NCI-H2107 treated with DMSO at 0.1 percent for 48 hours (cell line): ENCODE measurements at regions not wholly inside any gene's neighbourhood (a gene's known extent, or its start where the extent isn't known, plus 50 kb on each side); places are given as distances from the start of the nearest gene placed in this dataset.

Source experiments
- DNase-seq: peaks from one replicate; lab custom pipeline; 2025; ENCODE audit not compliant: unreplicated experiment; lab: John Stamatoyannopoulos, UW

DNA sequence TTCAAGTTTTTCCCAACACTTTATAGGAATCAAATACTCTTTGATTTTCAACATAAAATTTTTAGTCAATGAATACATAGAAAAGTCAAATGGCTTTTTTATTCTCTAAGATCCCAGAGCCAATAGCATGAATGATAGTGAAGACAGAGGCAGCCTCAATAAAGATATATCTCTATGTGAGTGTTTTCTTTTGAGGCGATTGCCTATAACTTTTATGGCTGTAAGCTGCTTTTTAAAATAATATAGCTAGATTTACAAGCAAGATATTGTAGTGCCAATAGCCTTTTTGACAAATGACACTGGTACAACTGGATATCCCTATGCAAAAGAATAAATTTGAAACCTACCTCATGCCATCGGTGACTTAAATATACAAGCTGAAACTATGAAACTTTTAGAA lies 1705.2 kb upstream of the PCDH20 start:
- no peak for DNase-seq

DNA sequence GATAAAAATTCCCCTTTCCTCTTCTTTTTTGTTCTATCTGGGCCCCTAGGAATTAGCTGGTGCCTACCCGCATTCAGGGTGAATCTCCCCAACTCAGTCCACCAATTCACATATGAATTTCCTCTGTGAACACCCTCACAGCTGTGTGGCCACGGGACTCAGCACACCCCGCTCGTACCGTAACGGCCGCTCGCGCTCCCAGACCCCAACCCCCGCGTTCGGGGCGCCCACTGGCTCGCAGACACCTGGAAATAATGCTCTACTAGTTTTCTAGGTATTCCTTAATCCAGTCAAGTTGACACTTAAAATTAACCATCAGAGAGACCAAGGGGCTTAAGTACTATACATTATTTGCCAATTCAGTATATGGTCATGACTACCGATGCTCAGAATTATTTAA lies 1702.1 kb upstream of the PCDH20 start:
- no peak for DNase-seq

DNA sequence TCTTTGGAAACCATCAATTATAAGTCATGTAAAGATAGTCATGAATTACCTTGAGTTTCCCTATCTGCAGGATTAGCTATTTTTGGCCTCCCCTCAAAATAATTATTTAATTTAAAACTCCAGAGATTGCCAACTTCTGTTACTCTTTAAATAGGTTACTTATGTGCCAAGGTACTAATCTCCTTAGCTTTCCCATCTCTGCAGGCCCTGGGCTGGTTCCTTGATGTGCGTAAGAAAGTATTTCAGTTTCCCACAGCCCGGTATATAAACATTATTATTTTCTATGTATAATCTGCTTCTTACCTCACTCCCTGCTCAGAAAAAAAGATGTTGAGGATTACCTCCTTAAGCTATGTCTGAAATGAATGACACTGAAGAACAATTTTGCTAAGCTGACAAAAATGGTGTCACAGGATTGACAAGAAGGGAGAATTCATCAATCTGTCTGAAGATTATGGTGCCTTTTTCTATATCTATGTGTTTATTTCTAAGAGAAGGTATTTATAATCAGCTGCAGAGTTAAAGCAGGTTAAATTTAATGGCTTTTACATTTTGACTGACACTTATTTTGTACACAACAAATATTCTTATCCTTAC lies 1697.2 kb upstream of the PCDH20 start:
- no peak for DNase-seq

DNA sequence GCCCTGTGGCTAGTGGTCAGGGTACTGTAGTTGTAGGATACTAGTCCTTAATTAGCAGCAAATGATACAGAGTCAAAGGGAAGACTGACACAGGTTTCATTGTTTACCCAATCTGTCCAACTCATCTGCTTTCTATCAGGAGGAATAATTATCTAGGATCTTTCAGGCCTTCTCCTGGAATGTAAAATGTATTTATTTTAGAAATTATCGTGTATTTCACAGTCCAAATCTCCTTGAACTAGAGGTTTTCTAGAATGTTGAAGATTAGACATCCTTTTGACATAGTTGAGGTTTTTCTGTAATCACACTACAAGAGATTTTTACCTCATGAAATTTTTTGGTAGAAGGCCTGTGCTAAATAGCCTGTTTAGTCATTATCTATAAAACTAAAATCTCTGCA lies 1694.8 kb upstream of the PCDH20 start:
- no peak for DNase-seq

DNA sequence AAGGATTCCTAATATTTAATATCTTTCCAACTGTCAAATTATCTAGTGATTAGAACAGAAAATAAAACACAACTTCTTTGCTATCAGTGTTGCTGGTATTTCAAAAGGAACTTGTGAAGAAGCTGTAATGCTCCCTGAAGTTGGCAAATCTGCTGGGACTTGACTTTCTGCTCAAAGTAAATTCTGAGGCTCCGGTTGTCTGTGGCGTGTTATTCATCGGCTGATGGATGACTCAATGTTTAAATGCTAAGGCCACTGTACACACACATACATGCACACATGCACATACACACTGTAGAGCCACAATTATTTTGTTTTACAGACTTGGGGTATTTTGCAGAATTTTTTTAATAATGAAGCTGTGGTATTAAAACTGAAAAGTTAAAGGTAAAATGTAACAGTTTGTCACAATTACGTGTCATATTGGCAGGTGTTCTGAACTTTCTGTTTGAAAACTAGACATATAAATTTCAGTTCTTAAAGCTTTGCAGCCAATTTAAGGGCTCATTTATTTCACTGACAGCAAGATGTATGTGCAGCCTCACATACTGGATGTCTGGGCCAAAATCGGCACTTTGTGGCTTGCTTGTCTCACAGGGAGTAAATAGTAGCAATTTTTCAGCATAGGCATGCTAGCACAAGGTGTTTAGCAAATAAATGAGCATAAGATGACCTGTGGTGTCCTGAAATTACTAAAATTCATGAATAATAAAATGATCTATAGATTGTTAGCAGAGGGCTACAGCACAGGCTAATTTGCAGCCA lies 1691.7 kb upstream of the PCDH20 start:
- no peak for DNase-seq

DNA sequence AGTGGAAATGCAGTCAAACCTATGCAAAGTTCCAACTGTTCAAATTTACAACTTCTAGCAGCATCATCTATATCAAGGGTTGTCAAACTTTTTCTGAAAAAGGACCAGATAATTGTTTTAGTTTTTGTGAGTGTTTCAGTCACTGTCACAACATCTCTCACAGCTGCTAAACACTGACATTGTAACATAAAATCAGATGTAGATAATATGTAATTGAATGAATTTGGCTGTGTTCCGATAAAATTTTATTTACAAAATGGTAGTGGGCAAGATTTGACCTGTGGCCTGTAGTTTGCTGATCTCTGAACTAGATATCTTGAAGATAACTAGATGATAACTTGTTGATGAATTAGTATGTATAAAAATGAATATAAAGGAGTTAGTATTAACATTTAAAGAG lies 1679.1 kb upstream of the PCDH20 start:
- no peak for DNase-seq

DNA sequence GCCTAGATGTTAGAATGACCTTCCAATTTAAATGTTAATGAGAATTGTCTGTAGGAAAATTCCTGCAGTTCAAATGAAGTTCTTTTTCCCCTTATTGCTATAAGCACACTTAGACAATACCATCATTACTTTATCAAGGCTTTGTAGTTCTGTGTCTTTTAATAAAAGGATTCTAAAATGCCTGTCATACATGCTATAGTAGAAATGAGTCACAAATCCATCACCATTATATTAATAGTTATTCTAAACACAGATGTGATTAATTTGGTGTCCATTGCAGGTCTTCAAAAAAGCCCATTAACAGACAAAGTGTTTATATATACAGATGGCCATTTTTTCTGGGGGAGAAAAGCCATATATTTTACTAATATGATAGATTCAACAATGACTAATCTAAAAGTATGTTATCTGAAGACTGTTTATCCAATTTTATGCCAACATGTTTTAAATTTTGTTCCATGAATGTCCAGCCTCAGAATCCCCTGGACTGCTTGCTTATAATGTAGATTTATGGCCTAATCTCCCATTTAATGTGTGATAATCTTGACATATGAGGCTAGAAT lies 1678.3 kb upstream of the PCDH20 start:
- no peak for DNase-seq

DNA sequence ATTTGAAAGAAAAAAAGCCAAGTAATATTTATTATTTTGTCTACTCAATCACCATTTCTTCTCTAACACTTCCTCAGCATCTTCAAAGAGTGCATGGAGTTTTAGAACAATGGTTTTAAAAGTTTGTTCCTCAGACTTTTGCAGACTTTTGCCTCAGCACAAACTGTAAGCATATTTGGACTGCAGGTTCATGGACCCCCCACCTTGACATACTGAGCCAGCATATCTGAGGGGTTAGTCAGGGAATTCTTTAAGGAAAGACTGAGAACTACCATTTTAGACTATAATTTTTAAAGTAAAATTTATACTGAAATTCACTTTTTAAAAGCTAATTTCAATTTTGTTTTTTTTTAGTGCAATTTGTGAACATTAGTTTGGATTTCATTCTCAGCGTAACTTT lies 1676.8 kb upstream of the PCDH20 start:
- no peak for DNase-seq

DNA sequence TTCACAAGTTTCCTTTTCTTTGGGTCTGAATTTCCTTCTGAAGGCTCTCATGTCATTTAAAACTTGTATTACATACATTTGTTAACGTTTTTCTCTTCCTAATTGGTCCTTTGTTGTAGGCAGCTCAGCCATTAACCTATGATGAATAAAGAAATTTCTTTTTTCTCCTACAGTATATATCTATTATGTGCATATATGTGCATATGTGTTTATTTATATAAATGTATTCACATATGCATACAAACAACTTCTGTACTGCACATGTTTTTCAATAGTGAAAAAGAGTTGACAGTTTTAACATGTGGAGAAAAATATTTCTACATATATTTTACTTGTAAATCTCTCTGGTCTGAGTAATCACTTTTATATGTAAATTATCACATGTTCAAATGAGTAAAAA lies 1674.9 kb upstream of the PCDH20 start:
- DNase-seq = no peak

DNA sequence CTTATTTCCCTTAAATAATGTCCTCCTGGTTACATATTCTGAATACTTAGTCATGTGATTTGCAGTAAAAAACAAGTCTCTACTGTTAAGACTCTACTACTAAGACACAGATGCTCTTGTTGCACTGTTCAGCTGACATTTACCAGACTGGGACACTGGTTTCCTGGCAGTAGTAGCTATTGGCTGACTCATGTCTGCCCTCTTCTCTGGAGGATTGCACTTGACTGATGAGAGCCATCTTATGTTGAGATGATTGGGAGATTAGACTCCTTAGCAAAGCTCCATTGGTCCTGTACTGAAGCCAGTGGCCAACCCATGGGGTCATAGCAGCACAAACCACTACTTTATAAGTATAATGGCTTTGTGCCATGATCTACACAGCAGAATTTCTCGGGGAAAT lies 1672.6 kb upstream of the PCDH20 start:
- DNase-seq = no peak

DNA sequence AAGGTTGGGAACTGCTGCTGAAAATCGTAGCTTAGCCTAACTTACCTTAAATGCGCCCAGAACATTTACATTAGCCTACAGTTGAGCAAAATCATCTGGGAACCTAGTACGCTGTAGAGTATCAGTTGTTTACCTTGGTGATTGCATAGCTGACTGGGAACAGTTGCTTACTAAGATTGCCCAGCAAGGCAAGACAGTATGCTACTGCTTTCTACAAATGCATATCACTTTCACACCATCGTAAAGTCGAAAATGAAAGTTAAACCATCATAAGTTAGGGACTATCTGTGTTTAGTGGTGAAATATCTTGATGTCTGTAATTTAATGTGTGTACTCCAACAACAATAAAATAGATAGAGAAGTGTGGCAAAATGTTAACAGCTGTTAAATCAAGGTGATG lies 1670.6 kb upstream of the PCDH20 start:
- no peak for DNase-seq

DNA sequence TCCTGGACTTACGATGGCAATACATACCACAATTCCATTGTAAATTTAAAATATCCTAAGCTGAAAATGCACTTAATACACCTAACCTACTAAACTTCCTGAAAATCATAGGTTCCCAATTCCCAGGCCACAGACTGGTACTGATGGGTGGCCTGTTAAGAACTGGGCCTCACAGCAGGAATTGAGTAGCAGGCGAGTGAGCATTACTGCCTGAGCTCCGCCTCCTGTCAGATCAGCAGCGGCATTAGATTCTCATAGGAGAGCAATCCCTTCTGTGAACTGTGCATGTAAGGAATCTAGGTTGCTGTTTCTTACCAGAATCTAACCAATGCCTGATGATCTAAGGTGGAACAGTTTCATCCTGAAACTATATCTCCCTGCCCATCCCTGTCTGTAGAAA lies 1670.2 kb upstream of the PCDH20 start:
- DNase-seq = no peak

DNA sequence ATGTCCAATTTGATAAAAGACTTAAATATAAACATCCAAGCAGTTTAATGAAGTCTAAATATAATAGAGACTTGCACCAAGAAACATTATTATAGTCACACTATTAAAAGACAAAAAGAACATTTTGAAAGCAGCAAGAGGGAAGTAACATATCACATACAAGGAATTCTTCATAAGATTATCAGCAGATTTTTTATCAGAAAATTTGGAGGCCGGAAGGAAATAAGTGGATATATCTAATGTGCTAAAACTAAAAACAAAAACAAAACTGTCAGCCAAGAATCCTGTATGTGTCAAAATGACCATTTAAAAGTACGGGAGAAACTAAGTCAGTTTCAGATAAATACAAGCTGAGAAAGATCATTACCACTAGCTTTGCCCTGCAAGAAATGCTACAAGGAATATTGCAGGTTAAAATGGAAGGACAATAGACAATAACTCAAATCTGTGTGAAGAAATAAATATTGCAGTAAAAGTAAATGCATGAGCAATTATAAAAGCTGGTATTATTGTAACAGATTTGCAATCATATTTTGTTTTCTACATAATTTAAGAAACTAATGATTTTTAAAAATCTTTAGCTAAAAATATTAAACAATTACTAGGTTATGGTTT lies 1665.9 kb upstream of the PCDH20 start:
- DNase-seq = no peak

DNA sequence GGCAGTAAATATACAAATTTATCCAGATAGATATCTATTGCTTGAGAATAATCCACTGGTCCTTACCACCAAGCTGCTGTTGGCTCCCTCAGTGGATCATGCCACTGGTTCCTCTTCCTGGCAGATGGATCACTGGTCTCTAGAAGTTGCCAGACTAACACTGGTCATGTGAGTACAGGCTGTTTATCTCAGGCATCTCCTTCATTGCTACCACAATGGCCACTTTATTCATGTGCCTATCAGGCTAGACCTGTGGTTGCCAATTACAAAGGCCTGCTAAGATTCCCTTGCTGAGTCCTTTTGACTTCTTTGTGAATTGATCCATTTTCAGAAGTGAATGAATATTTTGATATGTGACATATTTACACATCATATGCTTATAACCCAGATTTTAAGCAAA lies 1659.5 kb upstream of the PCDH20 start:
- no peak for DNase-seq

DNA sequence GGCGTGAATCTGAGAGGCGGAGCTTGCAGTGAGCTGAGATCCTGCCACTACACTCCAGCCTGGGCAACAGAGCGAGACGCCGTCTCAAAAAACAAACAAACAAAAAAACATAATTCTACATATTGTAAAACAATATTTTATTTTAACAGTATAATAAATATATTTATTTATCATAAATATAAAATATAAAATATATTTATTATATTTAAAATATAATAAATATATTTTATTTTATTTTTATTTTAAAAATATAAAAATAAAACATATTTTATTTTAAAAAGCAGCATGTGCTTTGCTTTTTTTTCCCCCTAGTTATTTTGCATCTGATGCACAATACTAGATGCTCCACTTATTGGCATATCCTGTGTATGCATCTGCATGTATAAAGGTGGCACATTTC lies 1634.6 kb upstream of the PCDH20 start:
- DNase-seq = no peak

DNA sequence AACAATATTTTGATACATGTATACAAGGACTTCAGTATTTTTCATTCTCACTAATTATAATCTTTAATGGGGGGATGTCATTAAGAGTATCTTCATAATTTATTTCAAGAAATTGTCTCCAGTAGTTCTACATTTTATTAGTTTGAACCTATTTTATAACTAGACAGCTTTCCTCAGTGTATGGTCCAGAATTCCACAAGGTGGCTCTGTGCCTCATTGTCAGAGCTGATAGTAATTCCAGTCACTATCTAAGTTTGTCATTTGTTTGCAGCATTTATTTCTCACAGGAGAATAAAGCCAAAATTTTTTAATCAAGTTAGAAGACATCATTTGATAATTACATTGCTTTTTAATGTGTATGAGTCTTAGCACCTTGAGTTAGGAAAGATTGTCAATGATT lies 1633.0 kb upstream of the PCDH20 start:
- DNase-seq = no peak

DNA sequence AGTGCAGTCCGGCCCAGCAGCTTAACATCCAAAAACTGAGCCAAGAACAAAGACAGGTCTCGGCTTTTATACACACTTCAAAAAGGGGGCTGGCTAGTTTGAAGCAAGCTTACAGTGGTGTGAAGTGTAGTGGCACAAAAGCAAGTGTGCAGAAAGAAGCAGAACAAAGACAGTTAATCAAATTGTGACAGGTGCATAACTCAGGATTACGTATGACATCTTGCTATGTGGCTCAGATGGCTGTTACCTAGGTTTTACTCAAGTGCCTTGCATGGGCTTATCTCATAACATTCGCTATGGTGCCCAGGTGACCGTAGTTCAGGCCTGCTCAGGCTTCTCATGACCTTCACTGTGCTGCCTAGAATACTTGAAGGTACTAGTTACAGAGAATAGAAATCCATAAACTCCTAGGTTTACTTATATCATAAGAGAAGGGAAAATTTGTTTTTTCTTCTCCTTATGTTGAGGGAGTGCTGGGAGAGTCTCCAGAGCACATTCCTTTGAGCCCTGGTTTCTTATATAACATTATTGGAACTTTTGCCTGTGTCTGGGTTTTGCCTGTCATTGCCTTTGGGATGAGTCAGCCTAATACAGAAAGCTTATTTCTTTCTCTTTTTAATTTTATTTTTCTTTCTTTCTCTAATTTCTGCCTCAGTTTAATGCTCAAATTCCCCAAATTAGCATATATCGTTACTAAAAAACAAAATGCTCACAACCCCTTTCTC lies 1629.1 kb upstream of the PCDH20 start:
- DNase-seq = peak; percentile 46

DNA sequence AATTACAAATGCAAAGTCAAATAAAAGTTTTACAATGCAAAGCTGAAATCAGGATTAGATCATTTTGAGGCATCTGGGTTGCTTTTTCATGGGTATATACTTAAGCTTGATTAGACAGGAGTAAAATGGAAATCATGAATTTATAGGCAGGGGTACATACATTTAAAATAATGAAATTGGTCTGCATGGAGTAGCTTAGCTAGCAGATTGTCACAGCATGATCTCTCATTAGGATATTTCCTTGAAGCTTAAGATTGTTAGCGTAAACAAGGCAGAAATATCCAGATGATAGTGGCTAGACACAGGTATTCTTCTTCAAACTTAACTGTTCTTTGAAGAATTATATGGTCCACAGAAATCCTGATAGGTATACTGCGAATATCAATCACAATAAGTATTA lies 1627.0 kb upstream of the PCDH20 start:
- no peak for DNase-seq

DNA sequence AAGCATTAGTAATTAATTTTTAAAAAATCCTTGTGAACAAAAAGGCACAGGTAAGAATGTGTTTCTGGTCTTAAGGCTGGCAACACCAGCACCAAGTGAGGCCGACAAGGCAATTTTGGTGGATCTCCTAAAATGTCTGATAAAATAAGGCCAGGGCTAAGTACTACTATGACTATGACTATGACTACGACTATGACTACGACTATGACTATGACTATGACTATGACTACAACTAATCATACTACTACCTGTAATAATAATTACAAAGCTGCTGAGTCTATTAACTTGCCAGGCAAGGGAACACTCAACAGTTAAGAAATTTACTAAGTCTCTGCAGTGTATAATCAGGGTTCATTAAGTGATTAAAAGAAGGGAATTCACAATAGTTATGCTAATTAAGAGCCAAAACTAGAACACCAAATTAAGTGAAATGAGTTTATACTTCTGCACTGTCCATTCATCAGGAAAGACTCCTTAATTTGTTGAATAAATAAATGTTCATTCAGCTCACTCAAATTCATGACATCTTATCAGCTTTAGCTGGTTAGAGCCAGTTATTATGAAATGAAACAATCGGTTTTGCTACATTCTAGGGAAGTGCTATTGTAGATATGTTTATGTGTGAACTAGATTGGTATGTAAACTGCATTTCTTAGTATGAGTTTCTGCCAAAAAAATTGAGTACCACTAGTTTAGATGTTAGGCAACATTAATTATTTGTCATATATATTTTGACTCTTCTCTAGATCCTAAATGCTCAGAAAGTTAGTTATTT lies 1626.2 kb upstream of the PCDH20 start:
- DNase-seq = no peak

DNA sequence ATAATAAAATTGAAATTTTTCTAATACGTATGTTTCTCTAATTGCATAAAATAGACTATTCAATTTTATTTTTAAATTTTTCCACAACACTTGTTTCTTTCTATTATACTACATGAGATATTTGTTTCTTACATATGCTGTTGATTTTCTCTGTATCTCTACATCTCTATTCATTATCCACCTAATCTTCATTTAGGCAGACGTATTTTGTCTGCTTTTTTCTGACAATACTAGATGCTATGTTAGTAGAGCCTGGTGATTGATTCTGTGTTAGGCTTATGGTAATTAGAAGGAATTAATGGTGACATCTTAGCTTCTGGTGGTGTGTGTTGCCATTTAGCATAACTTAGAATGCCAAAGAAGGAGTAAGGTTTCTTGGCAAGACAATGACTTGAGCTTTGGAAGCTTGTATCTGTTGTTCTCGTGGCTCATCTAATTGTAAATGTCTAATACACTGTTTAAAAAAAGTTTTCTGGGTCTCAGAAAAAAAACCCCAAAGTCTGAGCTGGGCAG lies 1610.7 kb upstream of the PCDH20 start:
- DNase-seq = no peak

DNA sequence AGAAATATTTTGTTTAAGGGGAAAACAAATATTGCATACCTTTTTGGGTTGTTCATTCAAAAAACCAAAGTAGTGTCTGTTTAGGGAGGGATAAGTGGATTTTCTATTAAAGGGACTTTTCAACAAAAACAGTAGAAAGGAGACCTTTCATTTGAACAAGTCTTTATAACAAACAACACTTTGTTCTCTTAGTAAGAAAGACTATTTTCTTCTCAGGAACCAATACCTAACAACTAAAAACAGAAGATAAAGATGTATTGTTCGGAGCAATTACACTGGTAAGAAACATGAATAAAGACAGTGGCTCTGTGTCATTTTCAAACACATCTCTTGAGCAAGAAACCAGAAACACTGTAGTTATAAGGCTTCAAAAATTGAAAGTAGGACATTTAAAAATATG lies 1610.1 kb upstream of the PCDH20 start:
- no peak for DNase-seq
